A549 (cell line): ENCODE measurements at regions not wholly inside any gene's neighbourhood (a gene's known extent, or its start where the extent isn't known, plus 50 kb on each side); places are given as distances from the start of the nearest gene placed in this dataset.

ENCODE experiments used
- ATAC-seq, 2 experiments: fragments of 200-7000 bp in 1 of 2; fragments of >200 bp in 1 of 2; cut with Nextera tagmentation in 1 of 2; cut with Tn5 transposase in 1 of 2; 3 replicates each; pipeline versions ENCODE4 v1.8.0 to v1.9.1; 2018 to 2020; ENCODE audit warnings: mild to moderate bottlenecking in 1 of 2, moderate library complexity in 1 of 2
- CTCF ChIA-PET: fragments of 300-600 bp; sonication (Branson Sonifier 250); formaldehyde crosslinking; extraction: SDS; loops from one replicate; lab custom pipeline; 2021; ENCODE audit warnings: antibody characterized with exemption, inconsistent platforms; lab: Yijun Ruan, JAX
- POLR2A ChIA-PET: fragments of 350-600 bp; formaldehyde crosslinking; extraction: SDS; loops from one replicate; lab custom pipeline; 2021; ENCODE audit warnings: antibody characterized with exemption, inconsistent platforms; lab: Yijun Ruan, JAX
- DNase-seq, 2 experiments: peaks; one replicate each; pipeline versions ENCODE4 v3.0.0 to v3.0.0-alpha.2; 2011 to 2016; ENCODE audit warnings: low read depth in 1 of 2, low spot score in 1 of 2
- FAIRE-seq: peaks from 2 replicates; lab custom pipeline; 2011; peaks lifted over from hg19 to GRCh38; lab: Jason Lieb, UNC
- H3K27ac ChIP-seq, 2 experiments: fragments of >200 bp; sonication (Bioruptor Twin); formaldehyde crosslinking; 3 replicates each; pipeline ENCODE4 v1.5.1; 2016 to 2017
- H3K4me1 ChIP-seq: fragments of >200 bp; sonication (Bioruptor Twin); formaldehyde crosslinking; 3 replicates; pipeline ENCODE4 v1.6.1; 2016
- H3K4me2 ChIP-seq: fragments of >200 bp; sonication (Bioruptor Twin); formaldehyde crosslinking; 3 replicates; pipeline ENCODE4 v1.6.1; 2016
- H3K4me3 ChIP-seq: fragments of >200 bp; sonication (Bioruptor Twin); formaldehyde crosslinking; 3 replicates; pipeline ENCODE4 v1.5.1; 2016
- H3K9me3 ChIP-seq: fragments of >200 bp; sonication (Bioruptor Twin); formaldehyde crosslinking; 3 replicates; pipeline ENCODE4 v1.6.1; 2016
- CBX2 ChIP-seq: fragments of 200-600 bp; sonication (generic); IDR thresholded peaks from 2 replicates; pipeline ENCODE4 v1.6.1; 2016; ENCODE audit warnings: low read depth, mild to moderate bottlenecking, borderline replicate concordance
- CEBPB ChIP-seq, 2 experiments: fragments of >200 bp in 1 of 2; sonication (Bioruptor Twin) in 1 of 2; formaldehyde crosslinking in 1 of 2; IDR thresholded peaks; 2 replicates each; pipeline ENCODE4 v1.6.1; 2012 to 2016
- CHD2 ChIP-seq: fragments of 150-350 bp; IDR thresholded peaks from 2 replicates; pipeline ENCODE4 v1.6.1; 2014; ENCODE audit warnings: low read length; ENCODE audit not compliant: partially characterized antibody
- CTCF ChIP-seq: fragments of >200 bp; sonication (Bioruptor Twin); formaldehyde crosslinking; IDR thresholded peaks from 3 replicates; pipeline ENCODE4 v1.5.1; 2016
- EHMT2 ChIP-seq: fragments of 200-600 bp; sonication (generic); IDR thresholded peaks from 2 replicates; pipeline ENCODE4 v1.6.1; 2016; ENCODE audit warnings: antibody characterized with exemption, low read depth, mild to moderate bottlenecking, moderate library complexity
- HDAC2 ChIP-seq: fragments of 200-600 bp; sonication (generic); IDR thresholded peaks from 2 replicates; pipeline ENCODE4 v1.6.1; 2016
- HES2 ChIP-seq: fragments of >200 bp; sonication (Bioruptor Twin); formaldehyde crosslinking; IDR thresholded peaks from 2 replicates; pipeline ENCODE4 v1.6.1; 2016
- HMGXB4 ChIP-seq: fragments of 250-450 bp; sonication (Bioruptor Pico); IDR thresholded peaks from 2 replicates; pipeline ENCODE4 v1.5.0; 2021; ENCODE audit warnings: mild to moderate bottlenecking, moderate library complexity, borderline replicate concordance
- HOXB13 ChIP-seq: fragments of 250-450 bp; sonication (Bioruptor Pico); IDR thresholded peaks from 2 replicates; pipeline ENCODE4 v1.5.0; 2020; ENCODE audit warnings: low read depth, mild to moderate bottlenecking, moderate library complexity
- MAZ ChIP-seq: fragments of 150-350 bp; IDR thresholded peaks from 2 replicates; pipeline ENCODE4 v1.6.1; 2014; ENCODE audit warnings: antibody characterized with exemption, low read depth, low read length, borderline replicate concordance
- PHF8 ChIP-seq: fragments of 200-600 bp; sonication (generic); IDR thresholded peaks from 2 replicates; pipeline ENCODE4 v1.6.1; 2016; ENCODE audit warnings: low read depth, mild to moderate bottlenecking, antibody characterized with exemption, moderate library complexity, borderline replicate concordance
- POLR2AphosphoS2 ChIP-seq: conservative IDR thresholded peaks from 2 replicates; pipeline ENCODE4 v1.6.1; 2012; ENCODE audit warnings: low read length, improper control_type of control experiment, inconsistent platforms
- RAD21 ChIP-seq, 2 experiments: fragments of >200 bp in 1 of 2; sonication (Bioruptor Twin) in 1 of 2; formaldehyde crosslinking in 1 of 2; IDR thresholded peaks in 1 of 2; conservative IDR thresholded peaks in 1 of 2; 2 replicates in 1 of 2; 3 replicates in 1 of 2; pipeline ENCODE4 v1.6.1; 2012 to 2018; ENCODE audit warnings: inconsistent platforms in 1 of 2
- RCOR1 ChIP-seq: fragments of 150-350 bp; IDR thresholded peaks from 2 replicates; pipeline ENCODE4 v1.6.1; 2014; ENCODE audit warnings: antibody characterized with exemption, low read length, low read depth
- RFX5 ChIP-seq: fragments of 450-650 bp; IDR thresholded peaks from 2 replicates; pipeline ENCODE4 v1.7.1; 2014; ENCODE audit warnings: antibody characterized with exemption, mild to moderate bottlenecking, moderate library complexity
- SMC3 ChIP-seq: fragments of >200 bp; sonication (Bioruptor Twin); formaldehyde crosslinking; IDR thresholded peaks from 3 replicates; pipeline ENCODE4 v1.6.1; 2018; ENCODE audit warnings: inconsistent platforms
- TFCP2L1 ChIP-seq: fragments of 250-450 bp; sonication (Bioruptor Pico); IDR thresholded peaks from 2 replicates; pipeline ENCODE4 v1.5.0; 2021; ENCODE audit warnings: mild to moderate bottlenecking
- USF2 ChIP-seq: fragments of 450-650 bp; IDR thresholded peaks from 2 replicates; pipeline ENCODE4 v1.6.1; 2014; ENCODE audit warnings: antibody characterized with exemption
- ZC3H11A ChIP-seq: fragments of 450-650 bp; IDR thresholded peaks from 2 replicates; pipeline ENCODE4 v1.6.1; 2014; ENCODE audit warnings: antibody characterized with exemption, mild to moderate bottlenecking
- ZNF302 ChIP-seq: fragments of 250-450 bp; sonication (Bioruptor Pico); IDR thresholded peaks from 2 replicates; pipeline ENCODE4 v1.9.0; 2021; ENCODE audit warnings: inconsistent platforms, mild to moderate bottlenecking, moderate library complexity
- WGBS: methylation state at CpG from one replicate; pipeline ENCODE4 v1.1.6; 2017; ENCODE audit errors: missing lambda C conversion rate; 5-methylcytosine and 5-hydroxymethylcytosine counted together

- TF ChIP-seq CTCF, result no peak
- no peak for TF ChIP-seq CBX2
Observed at GRCh38 chr1:88149686-88150085, 534.4 kb upstream of the PKN2 start (continued).

GRCh38 chr1:88150330-88150729 lies 533.7 kb upstream of the PKN2 start:
- no peaks in the 10 kb centered on the region for H3K4me1 ChIP-seq
- H3K4me2 ChIP-seq, result no peak overlapping the region
- 46% methylated on average over 4 of the region's 4 CpGs for WGBS
- FAIRE-seq, result no peak
- H3K27ac ChIP-seq, result no peak overlapping the region
- ChIA-PET CTCF (no interaction called here), POLR2A (no interaction called here)
- no peak for ATAC-seq
- no peaks in the 10 kb centered on the region for H3K9me3 ChIP-seq
- H3K4me3 ChIP-seq, result no peak overlapping the region
- TF ChIP-seq PHF8 (no peak), RAD21 (conservative IDR thresholded peaks at IDR 0.05 in 1 of 2, IDR thresholded peaks at IDR 0.05 in 1 of 2) (no peak)
- DNase-seq, result no peak

- no peak overlapping the region for H3K27ac ChIP-seq
- no peak for FAIRE-seq
- no peaks in the 10 kb centered on the region for H3K4me1 ChIP-seq
- H3K4me3 ChIP-seq, result no peak overlapping the region
- no peaks in the 10 kb centered on the region for H3K9me3 ChIP-seq
- DNase-seq, result no peak
- no peak for ATAC-seq
- POLR2A ChIA-PET, result no interaction called here
- no peak overlapping the region for H3K4me2 ChIP-seq
- CTCF ChIA-PET, result interaction anchor here (0.8 kb wide), 1 partner anchor 17 kb away, joined by 3 read pairs; no protein-coding TSS in a partner anchor
- 61% methylated on average over 3 of the region's 3 CpGs for WGBS
- TF ChIP-seq MAZ, result no peak
- TF ChIP-seq ZNF302 (CRISPR knock-in tag), result no peak
- TF ChIP-seq POLR2AphosphoS2, result no peak
- no peak for TF ChIP-seq HOXB13 (CRISPR knock-in tag)
- TF ChIP-seq USF2, result no peak
- TF ChIP-seq RAD21 (conservative IDR thresholded peaks at IDR 0.05 in 1 of 2, IDR thresholded peaks at IDR 0.05 in 1 of 2), result no peak
Observed at GRCh38 chr1:88163187-88163586, 520.9 kb upstream of the PKN2 start.

GRCh38 chr1:88168126-88168525 lies 515.9 kb upstream of the PKN2 start:
- CTCF ChIA-PET, result no interaction called here
- Histone ChIP-seq H3K27ac (no peak overlapping the region), H3K4me2 (no peak overlapping the region), H3K4me3 (no peak overlapping the region), H3K4me1 (no peaks in the 10 kb centered on the region), H3K9me3 (no peaks in the 10 kb centered on the region)
- no peak for FAIRE-seq
- TF ChIP-seq HDAC2 (no peak), SMC3 (no peak), HMGXB4 (CRISPR knock-in tag) (no peak), CEBPB (IDR thresholded peaks at IDR 0.05) (no peak), EHMT2 (no peak), HOXB13 (CRISPR knock-in tag) (no peak), CHD2 (no peak), ZC3H11A (no peak), RFX5 (no peak), RCOR1 (no peak), CTCF (no peak), TFCP2L1 (CRISPR knock-in tag) (no peak), HES2 (no peak), PHF8 (no peak)
- no peak for DNase-seq
- POLR2A ChIA-PET, result no interaction called here
- ATAC-seq, result no peak
